Right lung (tissue), 2 donors: ENCODE measurements at regions not wholly inside any gene's neighbourhood (a gene's known extent, or its start where the extent isn't known, plus 50 kb on each side); places are given as distances from the start of the nearest gene placed in this dataset.
"Not testable (repeated sequence)": the region's sequence is repeated elsewhere in the genome, so short reads cannot be mapped to it uniquely, and the experiment has no call there.

Source experiments
- DNase-seq, 2 donors: peaks; one replicate each; pipeline ENCODE4 v3.0.0-alpha.2; 2013

- DNase-seq: no peak
Observed at GRCh38 chr13:109400624-109401257, 385.6 kb downstream of the IRS2 start.

DNA sequence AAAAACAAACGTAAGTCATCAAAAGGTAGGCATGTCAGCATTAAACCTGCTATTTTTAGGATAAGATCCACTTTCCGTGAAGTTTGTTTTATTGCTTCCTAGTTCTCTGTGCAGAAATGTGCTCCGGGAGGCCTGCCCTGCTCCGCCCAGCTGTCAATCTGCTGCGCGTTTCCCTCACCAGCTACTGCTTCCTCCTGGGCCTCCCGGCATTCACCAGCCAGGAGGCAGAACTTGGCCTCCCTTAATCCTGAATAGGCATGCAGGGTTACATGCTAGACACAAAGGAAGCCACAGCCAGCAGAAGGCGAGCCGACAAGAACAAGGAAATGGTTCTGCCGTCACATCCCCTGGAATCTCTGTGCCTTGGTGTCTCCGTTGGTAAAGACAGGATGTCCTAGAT is 386.2 kb downstream of the IRS2 start:
- DNase-seq: no peak

GRCh38 chr13:109398071-109398470 is 388.3 kb downstream of the IRS2 start:
- not testable (repeated sequence) for DNase-seq

DNA sequence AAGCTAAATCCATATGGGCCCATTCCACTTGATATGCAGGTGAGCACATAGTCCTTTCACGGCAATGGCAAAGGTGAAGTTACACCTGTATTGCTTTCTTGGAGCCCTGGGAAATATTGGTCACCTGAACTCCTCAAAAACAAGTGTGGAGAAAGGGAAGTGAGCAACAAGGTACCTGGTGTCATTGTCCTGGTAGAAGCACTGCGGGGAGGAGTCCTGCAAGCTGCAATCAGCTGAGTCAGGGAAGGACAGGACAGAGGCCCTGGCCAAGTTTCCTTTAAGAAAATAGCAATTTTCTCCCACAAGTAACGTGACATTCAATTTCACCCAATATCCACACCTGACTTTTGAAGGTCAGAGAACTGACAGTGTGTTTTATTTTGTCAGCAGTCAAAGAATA is 389.1 kb downstream of the IRS2 start:
- DNase-seq: no peak

- no peak for DNase-seq
Observed at GRCh38 chr13:109396266-109396665, 390.1 kb downstream of the IRS2 start.

GRCh38 chr13:109395014-109395413 is 391.4 kb downstream of the IRS2 start:
- no peak for DNase-seq

- no peak for DNase-seq
Observed at GRCh38 chr13:109394311-109394988, 391.9 kb downstream of the IRS2 start.

- no peak for DNase-seq
Observed at GRCh38 chr13:109393045-109393444, 393.3 kb downstream of the IRS2 start.

- DNase-seq: no peak
Observed at GRCh38 chr13:109390391-109390790, 396.0 kb downstream of the IRS2 start.

DNA sequence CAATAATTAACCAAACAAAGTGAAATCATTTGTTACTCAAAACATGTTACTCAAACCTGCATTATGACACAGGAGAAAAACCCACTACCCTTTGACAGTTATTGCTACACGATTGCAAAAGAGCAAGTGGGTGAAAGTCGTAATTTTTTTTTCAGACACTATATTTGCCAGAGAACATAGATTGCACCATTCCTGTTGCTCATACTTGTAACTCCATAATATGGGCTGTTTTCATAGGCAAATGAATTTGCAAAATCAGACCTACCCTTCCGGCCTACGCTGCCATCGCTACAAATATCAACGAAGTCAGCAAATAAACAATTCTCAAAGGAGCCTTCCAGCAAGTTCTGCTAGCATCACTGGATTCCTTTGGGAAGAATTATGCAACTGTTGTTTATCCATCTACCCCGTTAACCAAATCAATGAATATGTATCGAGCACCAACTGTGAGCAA is 396.5 kb downstream of the IRS2 start:
- no peak for DNase-seq

DNA sequence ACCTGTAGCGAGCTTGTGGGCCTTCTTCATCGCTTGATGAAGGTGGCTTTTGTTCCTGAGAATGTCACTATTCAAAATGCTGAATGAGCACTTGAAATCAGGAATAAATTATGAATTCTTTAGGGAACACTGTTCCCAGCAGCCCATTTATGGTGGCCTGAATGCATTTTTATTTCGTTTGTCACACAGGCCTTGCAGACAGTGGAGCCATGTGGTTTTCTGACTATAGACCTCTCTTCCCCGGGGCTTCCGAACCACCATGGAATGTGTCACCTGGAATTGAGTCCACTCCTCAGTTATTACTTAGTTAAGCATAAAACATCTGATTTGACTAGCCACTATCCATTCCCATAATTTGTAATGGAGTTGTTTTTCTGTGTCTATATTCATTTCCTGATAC is 396.9 kb downstream of the IRS2 start:
- no peak for DNase-seq

DNA sequence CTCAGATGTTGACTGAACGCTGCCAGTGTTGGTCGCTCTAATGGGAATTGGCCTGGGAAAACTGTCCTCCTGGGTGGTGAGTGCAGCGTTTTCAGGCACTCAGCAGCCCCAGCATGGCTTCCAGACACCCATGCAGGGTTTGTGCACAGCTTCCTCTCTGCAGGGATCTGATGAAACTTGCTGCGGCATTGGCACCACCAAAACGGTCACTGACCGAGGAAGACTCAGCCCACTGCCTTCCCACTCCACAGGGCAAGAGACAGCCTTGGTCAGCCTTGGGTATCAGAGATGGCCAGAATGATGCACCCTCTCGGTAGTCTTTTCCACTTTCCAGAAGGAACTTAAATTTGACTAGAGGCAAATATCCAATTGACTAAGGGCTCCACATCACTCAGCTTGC is 398.9 kb downstream of the IRS2 start:
- DNase-seq: no peak

DNA sequence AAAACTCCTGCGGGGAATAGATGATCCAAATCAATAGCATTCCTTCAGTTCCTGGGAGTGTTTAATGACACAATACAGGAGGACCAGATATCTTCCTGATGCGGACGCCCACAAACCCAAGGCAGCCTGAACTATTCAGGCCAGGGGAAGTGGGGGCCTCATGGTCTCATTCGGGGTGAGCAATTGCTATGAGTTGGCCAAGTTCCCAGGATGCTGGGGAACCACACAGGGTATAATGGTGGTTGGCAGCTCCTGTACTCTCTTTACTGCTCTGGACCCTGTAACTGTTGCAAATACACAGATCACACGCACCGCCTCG is 401.2 kb downstream of the IRS2 start:
- no peak for DNase-seq

DNA sequence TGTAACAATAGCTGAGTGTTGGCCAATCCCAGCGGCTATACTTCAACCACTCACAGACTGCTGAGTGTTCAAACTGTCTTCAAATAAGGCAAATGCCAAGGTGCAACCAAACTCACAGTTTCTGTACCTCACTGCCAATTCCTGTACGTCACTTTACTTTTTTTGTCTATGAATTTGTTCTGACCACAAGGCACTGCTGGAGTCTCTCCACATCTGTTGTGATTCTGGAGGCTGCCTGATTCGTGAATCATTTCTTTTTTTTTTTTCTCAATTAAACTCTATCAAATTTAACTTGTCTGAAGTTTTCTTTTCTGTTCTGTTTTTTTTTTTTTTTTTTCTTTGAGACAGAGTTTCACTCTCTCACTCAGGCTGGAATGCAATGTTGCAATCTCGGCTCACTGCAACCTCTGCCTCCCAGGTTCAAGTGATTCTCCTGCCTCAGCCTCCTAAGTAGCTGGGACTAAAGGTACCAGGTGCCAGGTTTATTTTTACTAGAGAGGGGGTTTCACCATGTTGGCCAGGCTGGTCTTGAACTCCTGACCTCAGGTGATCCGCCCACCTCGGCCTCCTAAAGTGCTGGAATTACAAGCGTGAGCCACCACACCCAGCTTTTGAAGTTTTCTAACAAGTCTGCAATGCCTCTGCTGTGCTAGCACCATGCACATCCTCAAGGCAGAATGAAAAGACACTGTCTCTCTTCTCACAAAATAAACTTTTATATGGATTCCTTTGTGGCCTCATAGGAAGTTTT is 401.7 kb downstream of the IRS2 start:
- DNase-seq: no peak

DNA sequence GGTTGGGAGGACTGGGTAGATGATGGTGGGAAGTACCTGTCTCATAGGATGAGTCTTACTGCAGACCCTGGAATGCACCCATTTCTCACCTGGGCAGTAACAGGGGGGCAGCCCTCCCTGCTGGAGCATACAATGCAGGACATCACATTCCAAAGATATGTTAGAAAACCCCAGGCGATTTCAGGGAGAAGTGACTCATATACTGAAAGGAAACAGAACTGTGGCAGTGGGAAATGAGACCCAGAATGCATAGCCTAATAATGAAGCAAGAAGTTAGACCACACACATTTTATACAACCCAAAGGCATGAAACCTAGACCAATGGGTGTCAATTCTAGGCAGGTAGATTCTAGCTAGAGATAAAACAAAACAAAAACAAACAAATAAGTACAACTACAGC is 402.7 kb downstream of the IRS2 start:
- DNase-seq: no peak

DNA sequence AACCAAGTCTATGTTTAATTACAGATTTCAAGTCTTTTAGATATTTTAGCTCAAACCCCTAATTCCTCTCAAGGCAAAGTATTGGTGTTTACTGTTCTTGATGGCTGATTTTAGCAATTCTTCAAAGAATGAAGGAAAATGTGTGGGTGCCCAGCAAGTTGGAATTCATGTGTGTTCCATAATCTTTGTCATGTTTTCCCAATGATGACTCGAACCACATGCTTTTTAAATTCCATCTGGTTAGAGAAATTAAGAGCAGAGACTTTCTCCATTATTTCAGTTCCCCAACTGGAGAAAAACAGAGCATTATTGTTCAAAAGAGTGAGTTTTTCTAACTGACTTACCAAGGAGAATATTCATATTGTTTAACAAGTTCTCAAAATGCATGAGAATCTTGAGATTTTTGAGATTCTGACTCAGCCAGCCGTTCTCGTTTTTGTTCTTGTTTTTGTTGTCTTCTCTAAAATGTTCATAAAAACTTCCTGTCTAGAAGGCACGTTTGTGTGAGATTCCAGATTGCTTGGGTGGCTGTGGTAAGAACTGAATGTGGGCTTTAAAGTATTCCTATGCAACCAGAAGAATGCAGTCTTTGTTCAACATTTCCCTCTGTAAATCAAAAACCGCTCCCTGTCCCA is 404.7 kb downstream of the IRS2 start:
- no peak for DNase-seq

GRCh38 chr13:109380457-109380856 is 405.9 kb downstream of the IRS2 start:
- DNase-seq: no peak

GRCh38 chr13:109379930-109380329 is 406.5 kb downstream of the IRS2 start:
- no peak for DNase-seq

- DNase-seq: no peak
Observed at GRCh38 chr13:109376936-109377335, 409.4 kb downstream of the IRS2 start.

- DNase-seq: peak in 1 of 2 donors; percentile 2
Observed at GRCh38 chr13:109374609-109375200, 411.7 kb downstream of the IRS2 start.

GRCh38 chr13:109372666-109373065 is 413.7 kb downstream of the IRS2 start:
- DNase-seq: no peak

DNA sequence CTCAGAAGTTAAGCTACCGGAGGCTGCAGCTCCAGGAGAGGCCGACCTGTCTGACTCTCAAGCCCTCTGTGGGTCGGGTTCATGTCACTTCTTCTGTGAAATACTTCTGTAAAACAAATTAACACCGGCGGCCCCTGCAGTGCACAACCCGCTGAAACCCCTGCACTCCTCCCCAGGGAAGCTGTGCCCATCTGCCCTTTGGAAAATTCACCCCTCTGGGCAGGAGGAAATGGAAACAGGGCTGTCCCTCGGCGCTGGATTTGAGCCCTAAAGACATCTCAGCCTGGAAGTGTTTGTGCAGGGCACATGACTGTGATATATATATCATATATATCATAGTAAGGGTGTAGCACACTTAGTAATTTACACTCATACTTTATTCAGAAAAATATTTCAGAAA is 415.3 kb downstream of the IRS2 start:
- DNase-seq: no peak
